ENCODE measurements at regions not wholly inside any gene's neighbourhood (a gene's known extent, or its start where the extent isn't known, plus 50 kb on each side); places are given as distances from the start of the nearest gene placed in this dataset.
A peak's percentile ranks its signal among the peaks of the same experiment; 100 is the strongest.

DNA sequence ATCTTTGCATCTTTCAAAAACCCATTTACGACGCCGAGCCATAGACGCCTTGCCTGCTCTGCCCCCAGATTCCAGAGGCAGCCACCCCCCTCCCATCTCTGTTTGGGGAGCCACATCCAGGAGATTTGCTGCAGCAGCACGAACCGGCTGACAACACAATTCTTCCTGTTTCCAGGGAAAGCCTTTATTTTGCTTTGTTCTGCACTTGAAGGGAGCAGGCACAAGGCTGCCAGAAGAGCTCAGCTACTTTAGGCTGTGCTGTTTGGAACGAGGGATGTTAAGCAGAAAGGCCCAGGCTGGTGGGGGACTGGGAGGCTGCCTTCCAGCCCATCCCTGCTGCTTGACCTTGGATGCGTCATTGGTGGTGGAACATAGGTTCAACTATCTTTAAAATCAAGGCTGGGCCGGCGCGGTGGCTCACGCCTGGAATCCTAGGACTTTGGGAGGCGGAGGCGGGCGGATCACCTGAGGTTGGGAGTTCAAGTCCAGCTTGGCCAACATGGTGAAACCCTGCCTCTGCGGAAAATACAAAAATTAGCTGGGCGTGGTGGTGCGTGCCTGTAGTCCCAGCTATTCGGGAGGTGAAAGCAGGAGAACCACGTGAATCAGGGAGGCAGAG lies 243.9 kb downstream of the MIAT start:
- Mint-ChIP-seq H3K4me1 (peaks cover 23% of the 10 kb centered on the region), H3K4me3 (no peak overlapping the region), H3K27ac (no peak overlapping the region), H3K9me3 (ENCODE audit: insufficient read depth) (no peaks in the 10 kb centered on the region), H3K27me3 (peaks cover 46% of the 10 kb centered on the region)
- no peak overlapping the region for H3K4me2 ChIP-seq (replicated peaks; ENCODE audit: low read depth, low read length, poor library complexity, severe bottlenecking)
- H2AFZ ChIP-seq (ENCODE audit: insufficient read depth, low read depth, low read length, poor library complexity, severe bottlenecking) = no peak overlapping the region
- no peaks in the 10 kb centered on the region for H3K9me3 ChIP-seq (ENCODE audit: control extremely low read depth in 1 of 3, control insufficient read depth in 2 of 3, insufficient read depth in 1 of 3, low read length in 2 of 3)
- 84% methylated on average over 20 of the region's 20 CpGs for WGBS (ENCODE audit: insufficient coverage)
- H3K79me2 ChIP-seq (ENCODE audit: control insufficient read depth, insufficient read depth, low read length) = no peaks in the 10 kb centered on the region
- ATAC-seq (ENCODE audit: low read depth) (no peak), DNase-seq (no peak)
- POLR2A ChIA-PET = no interaction called here
- TF ChIP-seq EZH2 (IDR thresholded peaks at IDR 0.05; ENCODE audit: borderline replicate concordance, insufficient read depth, low read depth, low read length, poor library complexity, severe bottlenecking) = no peak
- TF ChIP-seq, protein P1, sequence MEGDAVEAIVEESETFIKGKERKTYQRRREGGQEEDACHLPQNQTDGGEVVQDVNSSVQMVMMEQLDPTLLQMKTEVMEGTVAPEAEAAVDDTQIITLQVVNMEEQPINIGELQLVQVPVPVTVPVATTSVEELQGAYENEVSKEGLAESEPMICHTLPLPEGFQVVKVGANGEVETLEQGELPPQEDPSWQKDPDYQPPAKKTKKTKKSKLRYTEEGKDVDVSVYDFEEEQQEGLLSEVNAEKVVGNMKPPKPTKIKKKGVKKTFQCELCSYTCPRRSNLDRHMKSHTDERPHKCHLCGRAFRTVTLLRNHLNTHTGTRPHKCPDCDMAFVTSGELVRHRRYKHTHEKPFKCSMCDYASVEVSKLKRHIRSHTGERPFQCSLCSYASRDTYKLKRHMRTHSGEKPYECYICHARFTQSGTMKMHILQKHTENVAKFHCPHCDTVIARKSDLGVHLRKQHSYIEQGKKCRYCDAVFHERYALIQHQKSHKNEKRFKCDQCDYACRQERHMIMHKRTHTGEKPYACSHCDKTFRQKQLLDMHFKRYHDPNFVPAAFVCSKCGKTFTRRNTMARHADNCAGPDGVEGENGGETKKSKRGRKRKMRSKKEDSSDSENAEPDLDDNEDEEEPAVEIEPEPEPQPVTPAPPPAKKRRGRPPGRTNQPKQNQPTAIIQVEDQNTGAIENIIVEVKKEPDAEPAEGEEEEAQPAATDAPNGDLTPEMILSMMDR (IDR thresholded peaks at IDR 0.05) = no peak
- peaks cover 0 to 20% (median 16%) of the 10 kb centered on the region in 4 experiments for H3K27me3 ChIP-seq (replicated peaks in 1 of 4; ENCODE audit: control extremely low read depth in 1 of 4, control insufficient read depth in 3 of 4, insufficient read depth in 4 of 4, low read length in 3 of 4)
- no peaks in the 10 kb centered on the region for H3K36me3 ChIP-seq (replicated peaks in 1 of 2; ENCODE audit: control extremely low read depth in 1 of 2, control insufficient read depth in 1 of 2, extremely low read depth in 1 of 2, insufficient read depth in 2 of 2, low read length in 1 of 2)
- H4K20me1 ChIP-seq (ENCODE audit: control insufficient read depth, insufficient read depth, low read length, poor library complexity, severe bottlenecking) = no peaks in the 10 kb centered on the region
- H3K27ac ChIP-seq (ENCODE audit: low read length in 2 of 2) = no peak overlapping the region
- H3K4me3 ChIP-seq (ENCODE audit: control extremely low read depth in 1 of 5, extremely low read depth in 1 of 5, insufficient read depth in 1 of 5, low read depth in 2 of 5, low read length in 4 of 5) = no peak overlapping the region
- intact Hi-C loops (cut with micrococcal nuclease) = no loop called here
- peaks cover 9 to 12% of the 10 kb centered on the region in 2 donors for H3K4me1 ChIP-seq (ENCODE audit: control insufficient read depth in 2 of 2, insufficient read depth in 2 of 2, low read length in 2 of 2)
- CTCF ChIA-PET = interaction anchor here (0.7 kb wide), 1 partner anchor 52 kb away, joined by 4 read pairs; no protein-coding TSS in a partner anchor
- H3K9ac ChIP-seq (ENCODE audit: low read length) = no peak overlapping the region

DNA sequence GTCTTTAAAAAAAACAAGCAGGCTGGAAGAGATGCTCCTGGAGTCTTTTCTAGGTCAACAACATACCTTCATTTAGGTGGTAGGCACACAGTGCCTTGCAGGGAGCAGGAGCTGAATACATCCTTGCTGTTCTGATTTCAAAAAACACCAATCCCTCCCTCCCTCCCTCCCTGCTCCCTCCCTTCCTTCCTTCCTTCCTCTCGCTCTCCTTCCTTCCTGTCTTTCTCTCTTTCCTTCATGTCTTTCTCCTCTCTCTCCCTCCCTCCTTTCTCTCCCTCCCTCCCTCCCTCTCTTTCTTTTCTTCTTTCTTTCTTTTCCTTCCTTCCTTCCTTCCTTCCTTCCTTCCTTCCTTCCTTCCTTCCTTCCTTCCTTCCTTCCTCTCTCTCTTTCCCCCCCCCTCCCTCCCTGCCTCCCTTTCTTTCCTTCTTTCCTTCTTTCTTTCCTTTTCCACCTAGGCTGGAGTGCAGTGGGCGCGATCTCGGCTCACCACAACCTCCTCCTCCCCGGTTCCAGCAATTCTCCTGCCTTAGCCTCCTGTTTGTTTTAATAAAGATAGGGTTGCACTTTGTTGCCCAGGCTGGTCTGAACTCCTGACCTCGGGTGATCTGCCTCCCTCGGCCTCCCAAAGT lies 245.1 kb downstream of the MIAT start:
- H3K27ac Mint-ChIP-seq = no peak overlapping the region
- peaks cover 23% of the 10 kb centered on the region for H3K4me1 Mint-ChIP-seq
- Histone ChIP-seq H3K4me3 (ENCODE audit: control extremely low read depth in 1 of 5, extremely low read depth in 1 of 5, insufficient read depth in 1 of 5, low read depth in 2 of 5, low read length in 4 of 5) (peak overlapping the region in 4 of 5 experiments; percentile 4 to 58 (median 44)), H3K79me2 (ENCODE audit: control insufficient read depth, insufficient read depth, low read length) (no peaks in the 10 kb centered on the region), H2AFZ (ENCODE audit: insufficient read depth, low read depth, low read length, poor library complexity, severe bottlenecking) (peak overlapping the region; percentile 54), H3K9ac (ENCODE audit: low read length) (peak overlapping the region; percentile 63), H3K4me2 (replicated peaks; ENCODE audit: low read depth, low read length, poor library complexity, severe bottlenecking) (peak overlapping the region; percentile 76), H3K27ac (ENCODE audit: low read length in 2 of 2) (no peak overlapping the region), H3K4me1 (ENCODE audit: control insufficient read depth in 2 of 2, insufficient read depth in 2 of 2, low read length in 2 of 2) (peaks cover 9 to 12% of the 10 kb centered on the region in 2 donors), H3K36me3 (replicated peaks in 1 of 2; ENCODE audit: control extremely low read depth in 1 of 2, control insufficient read depth in 1 of 2, extremely low read depth in 1 of 2, insufficient read depth in 2 of 2, low read length in 1 of 2) (no peaks in the 10 kb centered on the region), H3K27me3 (replicated peaks in 1 of 4; ENCODE audit: control extremely low read depth in 1 of 4, control insufficient read depth in 3 of 4, insufficient read depth in 4 of 4, low read length in 3 of 4) (peaks cover 0 to 20% (median 16%) of the 10 kb centered on the region in 4 experiments), H3K9me3 (ENCODE audit: control extremely low read depth in 1 of 3, control insufficient read depth in 2 of 3, insufficient read depth in 1 of 3, low read length in 2 of 3) (no peaks in the 10 kb centered on the region), H4K20me1 (ENCODE audit: control insufficient read depth, insufficient read depth, low read length, poor library complexity, severe bottlenecking) (no peaks in the 10 kb centered on the region)
- TF ChIP-seq EZH2 (IDR thresholded peaks at IDR 0.05; ENCODE audit: borderline replicate concordance, insufficient read depth, low read depth, low read length, poor library complexity, severe bottlenecking) = no peak
- no peak for ATAC-seq (ENCODE audit: low read depth)
- ChIA-PET POLR2A (no interaction called here), CTCF (no interaction called here)
- intact Hi-C loops (cut with micrococcal nuclease) = no loop called here
- H3K4me3 Mint-ChIP-seq = peak overlapping the region; percentile 83
- WGBS (ENCODE audit: insufficient coverage) = 3% methylated on average over 3 of the region's 7 CpGs
- H3K27me3 Mint-ChIP-seq = peaks cover 36% of the 10 kb centered on the region
- no peak for DNase-seq
- no peaks in the 10 kb centered on the region for H3K9me3 Mint-ChIP-seq (ENCODE audit: insufficient read depth)
